Germinal center (tissue), 1 donor: ENCODE measurements at regions not wholly inside any gene's neighbourhood (a gene's known extent, or its start where the extent isn't known, plus 50 kb on each side); places are given as distances from the start of the nearest gene placed in this dataset.

Experiments
- DNase-seq: peaks from one replicate; pipeline ENCODE4 v3.0.0; 2012; ENCODE audit warnings: mixed read lengths, low spot score

DNA sequence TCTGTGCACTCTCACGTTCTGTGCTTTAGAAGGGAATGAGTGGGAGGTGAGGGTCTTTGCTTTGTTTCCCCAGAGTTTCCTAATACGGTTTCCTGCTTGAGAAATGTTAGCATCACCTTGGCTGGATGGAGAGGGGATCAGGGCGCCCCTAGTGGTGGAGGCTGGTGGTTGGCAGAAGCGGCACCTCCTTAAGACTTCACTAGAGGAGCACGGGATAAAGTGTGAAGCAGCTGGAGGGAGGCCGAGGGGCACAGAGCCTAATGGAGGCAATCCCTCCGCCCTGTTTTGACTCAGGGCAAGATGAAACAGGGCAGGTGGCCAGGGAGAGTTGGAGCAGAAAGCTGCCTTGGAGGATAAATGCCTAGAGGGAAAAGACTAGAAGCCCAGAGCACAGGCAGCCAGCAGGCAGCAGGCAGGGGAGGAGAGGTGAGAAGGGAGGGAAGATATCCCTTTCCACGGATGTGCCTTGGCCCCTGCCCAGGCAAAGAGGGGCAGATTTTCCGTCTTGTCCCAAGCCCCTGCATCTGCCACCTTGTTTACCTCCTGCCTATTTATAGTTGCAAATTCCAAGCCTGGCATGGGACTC is 56.0 kb upstream of the BTRC start:
- peak; percentile 73 for DNase-seq

DNA sequence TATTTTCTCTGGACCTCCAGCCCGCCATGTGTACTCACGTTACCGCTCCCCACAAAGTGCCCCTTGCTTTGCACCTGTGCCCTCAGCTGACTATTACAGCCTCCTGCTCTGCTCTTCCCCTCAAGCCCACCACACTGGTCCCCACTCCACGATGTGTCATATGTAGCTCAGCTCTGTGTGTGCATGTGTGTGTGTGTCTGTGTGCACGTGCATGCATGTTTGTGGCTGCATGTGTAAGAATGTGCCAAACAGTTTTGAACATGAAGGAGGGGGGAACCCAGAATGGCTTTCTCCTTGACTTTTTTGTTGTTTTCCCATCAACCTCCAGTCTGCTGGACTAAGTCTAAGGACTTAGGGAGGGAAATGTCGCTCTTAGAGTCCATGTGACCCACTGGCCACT is 54.8 kb upstream of the BTRC start:
- no peak for DNase-seq

DNA sequence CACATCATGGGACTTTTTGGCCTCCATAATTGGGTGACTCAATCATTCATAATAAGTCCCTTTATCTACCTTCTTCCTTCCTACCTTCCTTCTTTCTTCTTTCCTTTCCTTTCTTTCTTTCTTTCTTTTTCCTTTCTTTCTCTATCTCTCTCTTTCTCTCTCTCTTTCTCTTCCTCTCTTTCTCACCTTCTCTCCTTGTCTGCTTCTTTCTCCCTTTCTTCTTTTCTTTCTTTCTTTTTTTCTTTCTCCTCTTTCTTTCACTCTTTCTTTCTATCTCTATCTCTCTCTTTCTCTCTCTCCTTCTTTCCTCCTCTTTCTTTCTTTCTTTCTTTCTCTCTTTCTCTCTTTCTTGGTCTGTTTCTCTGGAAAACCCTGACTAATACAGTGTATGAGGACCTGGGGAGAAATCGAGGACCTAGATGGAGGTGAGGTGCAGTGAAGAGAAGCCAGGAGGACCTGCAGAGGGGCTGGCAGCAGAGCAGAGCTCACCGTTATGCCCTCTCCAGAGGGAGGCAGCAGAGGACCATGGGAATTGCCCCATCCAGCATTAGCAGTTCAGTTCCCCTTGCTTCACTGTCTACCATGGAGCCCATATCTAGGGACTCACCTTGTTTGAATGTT is 52.7 kb upstream of the BTRC start:
- peak; percentile 53 for DNase-seq

DNA sequence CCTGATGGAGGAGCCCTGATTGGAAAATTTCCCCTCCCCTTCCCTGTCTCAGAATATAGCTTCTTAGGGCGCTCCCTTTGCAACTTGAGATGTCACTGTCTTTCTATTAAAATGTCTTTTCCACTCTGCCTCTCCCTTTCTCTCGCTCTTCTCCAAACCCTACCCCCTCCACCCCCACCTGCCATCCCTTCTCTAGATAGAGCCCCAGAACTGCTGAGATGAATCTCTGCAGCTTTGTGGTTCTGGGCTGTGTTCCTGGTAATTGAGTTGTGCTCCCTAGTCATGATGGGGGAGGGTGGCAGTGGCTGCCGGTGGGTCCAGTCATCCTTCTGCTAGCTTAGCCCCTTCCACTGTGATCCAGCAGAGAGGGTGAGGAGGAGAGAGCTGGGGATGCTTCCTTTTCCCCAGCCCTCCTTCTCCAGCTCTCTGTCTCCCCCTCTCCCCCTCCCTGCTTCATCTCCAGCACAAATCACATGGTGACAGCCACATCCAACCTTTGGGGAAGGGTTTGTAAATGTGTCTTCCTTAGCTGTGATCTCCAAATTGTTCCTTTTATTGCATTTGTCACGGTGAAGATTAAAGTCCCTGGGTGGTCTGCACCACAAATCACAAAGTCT is 50.8 kb upstream of the BTRC start:
- no peak for DNase-seq
